GM23338 (cell line): ENCODE measurements at regions not wholly inside any gene's neighbourhood (a gene's known extent, or its start where the extent isn't known, plus 50 kb on each side); places are given as distances from the start of the nearest gene placed in this dataset.

Experiments
- ATAC-seq: fragments of 200-7000 bp; cut with Tn5 transposase; 3 replicates; pipeline ENCODE4 v1.9.1; 2020
- DNase-seq: peaks from one replicate; pipeline ENCODE4 v3.0.0-alpha.2; 2015; ENCODE audit warnings: low spot score
- H2AFZ ChIP-seq: fragments of 200-600 bp; sonication (generic); 2 replicates; pipeline ENCODE4 v1.8.0; 2016; ENCODE audit warnings: antibody characterized with exemption, mild to moderate bottlenecking, moderate library complexity
- H3F3A ChIP-seq: fragments of 200-600 bp; sonication (generic); replicated peaks from 2 replicates; pipeline ENCODE4 v1.8.0; 2017; ENCODE audit warnings: antibody characterized with exemption, mixed run types, low read depth
- H3K27ac ChIP-seq: fragments of 200-600 bp; sonication (generic); 2 replicates; pipeline ENCODE4 v1.6.1; 2016; ENCODE audit warnings: low read depth
- H3K27me3 ChIP-seq: fragments of 200-600 bp; sonication (generic); 2 replicates; pipeline ENCODE4 v1.8.0; 2016; ENCODE audit warnings: mild to moderate bottlenecking, mixed run types, moderate library complexity; ENCODE audit not compliant: insufficient read depth
- H3K36me3 ChIP-seq: fragments of 200-600 bp; sonication (generic); 2 replicates; pipeline ENCODE4 v1.8.0; 2016; ENCODE audit warnings: mild to moderate bottlenecking; ENCODE audit not compliant: insufficient read depth
- H3K4me1 ChIP-seq: fragments of 200-600 bp; sonication (generic); 2 replicates; pipeline ENCODE4 v1.8.0; 2016; ENCODE audit warnings: mild to moderate bottlenecking, moderate library complexity; ENCODE audit not compliant: insufficient read depth
- H3K4me2 ChIP-seq: fragments of 200-600 bp; sonication (generic); 2 replicates; pipeline ENCODE4 v1.7.1; 2017; ENCODE audit warnings: mixed run types
- H3K4me3 ChIP-seq: fragments of 200-600 bp; sonication (generic); 2 replicates; pipeline ENCODE4 v1.6.1; 2016; ENCODE audit warnings: mixed run types
- H3K79me2 ChIP-seq: fragments of 200-600 bp; sonication (generic); replicated peaks from 2 replicates; pipeline ENCODE4 v1.8.0; 2017; ENCODE audit warnings: mild to moderate bottlenecking; ENCODE audit not compliant: insufficient read depth
- H3K9me2 ChIP-seq: fragments of 200-600 bp; sonication (generic); 2 replicates; pipeline ENCODE4 v1.8.0; 2017; ENCODE audit not compliant: insufficient read depth
- H4K20me1 ChIP-seq: fragments of 200-600 bp; sonication (generic); replicated peaks from 2 replicates; pipeline ENCODE4 v1.8.0; 2017; ENCODE audit warnings: mild to moderate bottlenecking; ENCODE audit not compliant: insufficient read depth
- H3K27ac Mint-ChIP-seq: 2 replicates; pipeline ENCODE4 v1.8.0; 2020; ENCODE audit warnings: inconsistent platforms, mild to moderate bottlenecking, moderate library complexity, mixed read lengths
- H3K27me3 Mint-ChIP-seq: 3 replicates; pipeline ENCODE4 v1.8.0; 2022; ENCODE audit warnings: low read depth, mild to moderate bottlenecking, moderate library complexity, mixed read lengths, inconsistent platforms; ENCODE audit not compliant: insufficient read depth, poor library complexity
- H3K36me3 Mint-ChIP-seq: 3 replicates; pipeline ENCODE4 v1.8.0; 2021; ENCODE audit warnings: low read depth, mild to moderate bottlenecking, inconsistent platforms, moderate library complexity, mixed read lengths
- H3K4me1 Mint-ChIP-seq: 3 replicates; pipeline ENCODE4 v1.8.0; 2020; ENCODE audit warnings: mild to moderate bottlenecking, inconsistent platforms, mixed read lengths
- H3K4me3 Mint-ChIP-seq: 3 replicates; pipeline ENCODE4 v1.8.0; 2021; ENCODE audit warnings: moderate library complexity, mild to moderate bottlenecking, inconsistent platforms, mixed read lengths
- H3K9me3 Mint-ChIP-seq: 3 replicates; pipeline ENCODE4 v1.8.0; 2020; ENCODE audit warnings: moderate library complexity, mild to moderate bottlenecking, inconsistent platforms, mixed read lengths
- CTCF ChIP-seq, 2 experiments: fragments of 200-600 bp in 1 of 2; sonication (generic) in 1 of 2; conservative IDR thresholded peaks; 2 replicates each; pipeline versions ENCODE4 v1.5.1 to v1.6.1; 2016 to 2017; ENCODE audit warnings: antibody characterized with exemption in 2 of 2, low read depth in 2 of 2, mild to moderate bottlenecking in 2 of 2, moderate library complexity in 1 of 2
- EZH2phosphoT487 ChIP-seq: fragments of 200-600 bp; sonication (generic); IDR thresholded peaks from one replicate; pipeline ENCODE4 v1.8.1; 2018; ENCODE audit warnings: antibody characterized with exemption; ENCODE audit not compliant: unreplicated experiment
- JUNB ChIP-seq: IDR thresholded peaks from one replicate; pipeline ENCODE4 v1.6.1; 2016; ENCODE audit warnings: antibody characterized with exemption; ENCODE audit not compliant: unreplicated experiment
- REST ChIP-seq: IDR thresholded peaks from one replicate; pipeline ENCODE4 v1.6.1; 2018; ENCODE audit warnings: antibody characterized with exemption; ENCODE audit not compliant: unreplicated experiment
- STAT1 ChIP-seq: IDR thresholded peaks from one replicate; pipeline ENCODE4 v1.6.1; 2016; ENCODE audit warnings: antibody characterized with exemption; ENCODE audit not compliant: unreplicated experiment
- ZNF114 ChIP-seq: fragments of 250-450 bp; sonication (Bioruptor Pico); IDR thresholded peaks from 2 replicates; pipeline ENCODE4 v1.5.0; 2020; ENCODE audit warnings: mild to moderate bottlenecking, moderate library complexity
- ZNF331 ChIP-seq: fragments of 250-450 bp; sonication (Bioruptor Pico); IDR thresholded peaks from 2 replicates; pipeline ENCODE4 v1.5.0; 2020; ENCODE audit warnings: low read depth, mild to moderate bottlenecking, moderate library complexity
- ZNF462 ChIP-seq: fragments of 250-450 bp; sonication (Bioruptor Pico); IDR thresholded peaks from 2 replicates; pipeline ENCODE4 v1.5.0; 2020; ENCODE audit warnings: mild to moderate bottlenecking, moderate library complexity

GRCh38 chr2:167675906-167676305 lies 571.5 kb downstream of the STK39 start:
- Histone ChIP-seq H3K27me3 (no peaks in the 10 kb centered on the region), H3K4me2 (no peak overlapping the region), H3K79me2 (no peaks in the 10 kb centered on the region), H3K27ac (no peak overlapping the region), H3K36me3 (no peaks in the 10 kb centered on the region), H3K9me2 (no peaks in the 10 kb centered on the region), H3F3A (no peaks in the 10 kb centered on the region), H3K4me3 (no peak overlapping the region), H2AFZ (no peak overlapping the region), H4K20me1 (no peaks in the 10 kb centered on the region), H3K4me1 (peaks cover 11% of the 10 kb centered on the region)
- DNase-seq (peak; percentile 20), ATAC-seq (peak; percentile 60)
- H3K27ac Mint-ChIP-seq, result no peak overlapping the region
- no peak for TF ChIP-seq ZNF114 (CRISPR knock-in tag)
- TF ChIP-seq STAT1, result no peak
- no peak for TF ChIP-seq ZNF331
- no peak for TF ChIP-seq ZNF462 (CRISPR knock-in tag)
- TF ChIP-seq JUNB, result no peak
- no peak for TF ChIP-seq REST
- no peak for TF ChIP-seq CTCF (conservative IDR thresholded peaks at IDR 0.05; ENCODE audit: low read depth in 2 of 2)
- no peak for TF ChIP-seq EZH2phosphoT487
- H3K9me3 Mint-ChIP-seq, result no peaks in the 10 kb centered on the region
- peaks cover 2% of the 10 kb centered on the region for H3K27me3 Mint-ChIP-seq
- H3K36me3 Mint-ChIP-seq, result no peaks in the 10 kb centered on the region
- H3K4me1 Mint-ChIP-seq, result peaks cover 15% of the 10 kb centered on the region
- no peak overlapping the region for H3K4me3 Mint-ChIP-seq
